Right hindlimb (tissue), 1 donor: ENCODE measurements at regions not wholly inside any gene's neighbourhood (a gene's known extent, or its start where the extent isn't known, plus 50 kb on each side); places are given as distances from the start of the nearest gene placed in this dataset.
A peak's percentile ranks its signal among the peaks of the same experiment; 100 is the strongest.

Source experiments
- DNase-seq: peaks from one replicate; pipeline ENCODE4 v3.0.0-alpha.2; 2018

DNA sequence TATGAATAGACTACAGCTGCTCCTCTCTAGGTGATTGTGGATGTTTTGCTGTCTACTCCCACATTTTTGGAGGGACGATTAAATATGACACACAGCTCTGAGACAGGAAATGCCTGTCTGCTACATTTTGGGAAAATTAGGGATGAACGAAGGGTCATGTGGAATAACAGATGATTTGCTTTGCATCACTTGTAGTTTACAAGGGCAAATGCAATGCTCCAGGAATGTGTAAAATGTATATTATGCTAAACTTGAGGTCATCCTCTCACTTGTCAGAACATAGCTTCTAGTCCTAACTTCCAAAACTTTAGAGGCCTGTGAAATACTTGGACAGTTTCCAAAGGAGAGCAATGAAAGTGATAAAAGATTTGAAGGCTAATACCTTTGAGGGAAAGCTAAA, 284.2 kb upstream of the DACH1 start:
- DNase-seq = no peak

GRCh38 chr13:72150502-72150901, 283.5 kb upstream of the DACH1 start:
- DNase-seq = no peak

DNA sequence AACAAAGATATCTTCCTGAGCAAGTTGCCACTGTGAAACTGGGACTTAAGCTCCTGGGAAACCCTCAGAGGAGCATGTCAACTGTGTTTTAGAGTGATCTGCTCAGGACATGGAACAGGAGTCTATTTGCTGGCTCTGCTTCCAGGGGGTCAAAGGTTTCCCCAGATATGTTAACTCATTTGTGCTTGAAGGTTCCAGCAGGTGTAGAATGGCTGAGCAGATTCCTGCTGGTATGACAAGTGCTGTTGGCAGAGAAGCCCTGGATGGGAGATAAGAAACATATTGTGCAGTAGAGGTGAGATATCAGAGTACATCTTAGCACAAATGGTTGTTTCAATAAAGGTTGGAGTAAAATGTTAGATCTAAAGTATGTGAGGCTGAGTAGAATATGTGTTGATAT, 282.7 kb upstream of the DACH1 start:
- no peak for DNase-seq

GRCh38 chr13:72146816-72147215, 279.8 kb upstream of the DACH1 start:
- no peak for DNase-seq

DNA sequence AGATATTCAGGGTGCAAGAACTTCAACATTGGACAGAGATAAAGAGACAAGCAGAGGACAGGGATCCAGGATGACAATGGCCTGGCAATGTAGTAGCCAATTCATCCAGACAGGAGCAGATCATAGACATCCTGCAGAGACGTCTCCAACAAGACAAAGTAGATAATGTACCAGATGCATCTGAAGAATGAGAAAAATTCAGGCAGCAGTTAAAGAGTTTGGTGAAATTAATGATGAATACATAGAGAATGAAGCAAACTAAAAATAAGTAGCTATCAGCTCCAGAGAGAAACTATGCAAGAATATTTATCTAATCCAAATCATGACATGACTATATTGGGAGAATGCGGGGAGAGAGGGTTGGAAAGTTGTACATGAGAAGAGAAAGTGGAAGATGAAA, 278.4 kb upstream of the DACH1 start:
- no peak for DNase-seq

GRCh38 chr13:72144636-72145035, 277.6 kb upstream of the DACH1 start:
- no peak for DNase-seq

GRCh38 chr13:72141855-72142519, 275.0 kb upstream of the DACH1 start:
- DNase-seq = peak; percentile 22

DNA sequence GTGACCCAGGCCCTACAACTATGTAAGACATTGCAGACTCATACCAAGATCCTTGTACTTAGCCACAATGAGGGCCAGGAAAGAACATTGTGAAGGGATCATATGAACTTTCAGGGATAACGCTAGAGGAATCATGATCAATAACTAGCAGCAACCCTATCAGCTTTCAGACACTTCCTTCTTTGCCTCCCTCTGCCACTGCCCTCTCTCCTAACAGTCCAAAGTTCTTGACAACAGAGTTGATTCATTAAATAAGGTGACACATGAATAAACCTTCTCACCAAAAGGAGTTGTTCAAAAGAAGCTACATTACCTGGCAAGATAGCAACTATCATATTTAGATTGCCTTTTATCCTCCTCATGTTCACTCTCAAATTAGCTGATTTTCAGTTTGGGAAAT, 272.2 kb upstream of the DACH1 start:
- DNase-seq = no peak

DNA sequence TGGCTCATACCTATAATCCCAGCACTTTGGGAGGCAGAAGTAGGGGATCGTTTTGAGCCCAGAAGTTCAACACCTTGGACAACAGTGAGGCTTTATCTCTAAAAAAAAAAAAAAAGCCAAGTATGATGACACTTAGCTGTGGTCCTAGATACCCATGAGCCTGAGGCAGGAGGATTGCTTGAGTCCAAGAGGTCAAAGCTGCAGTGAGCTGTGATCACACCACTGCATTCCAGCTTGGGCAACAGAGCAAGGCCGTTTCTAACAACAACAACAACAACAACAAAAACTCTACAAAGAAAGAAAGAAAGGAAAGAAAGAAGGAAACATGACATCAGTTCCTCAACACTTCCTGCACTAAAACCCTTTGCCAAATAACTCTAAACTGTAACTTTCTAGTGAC, 265.1 kb upstream of the DACH1 start:
- no peak for DNase-seq

DNA sequence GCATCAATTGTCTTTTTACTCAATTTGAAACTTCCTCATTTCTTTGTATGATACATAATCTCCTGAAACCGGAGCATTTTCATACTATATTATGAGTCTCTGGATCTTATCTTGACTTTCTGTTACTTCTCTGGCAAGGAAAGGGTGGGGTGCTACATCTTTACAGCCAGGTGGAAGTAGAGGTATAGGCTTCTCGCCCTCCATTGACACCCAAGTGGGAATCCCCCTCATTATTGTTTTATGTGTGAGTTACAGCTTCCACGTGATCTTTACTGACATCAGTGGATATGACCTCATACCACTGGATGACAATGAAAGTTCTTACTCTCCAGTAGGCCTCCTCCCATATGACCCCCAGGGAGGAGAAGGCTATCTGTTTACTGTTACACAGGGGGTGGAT, 262.1 kb upstream of the DACH1 start:
- DNase-seq = no peak

GRCh38 chr13:72127031-72127430, 260.0 kb upstream of the DACH1 start:
- no peak for DNase-seq

DNA sequence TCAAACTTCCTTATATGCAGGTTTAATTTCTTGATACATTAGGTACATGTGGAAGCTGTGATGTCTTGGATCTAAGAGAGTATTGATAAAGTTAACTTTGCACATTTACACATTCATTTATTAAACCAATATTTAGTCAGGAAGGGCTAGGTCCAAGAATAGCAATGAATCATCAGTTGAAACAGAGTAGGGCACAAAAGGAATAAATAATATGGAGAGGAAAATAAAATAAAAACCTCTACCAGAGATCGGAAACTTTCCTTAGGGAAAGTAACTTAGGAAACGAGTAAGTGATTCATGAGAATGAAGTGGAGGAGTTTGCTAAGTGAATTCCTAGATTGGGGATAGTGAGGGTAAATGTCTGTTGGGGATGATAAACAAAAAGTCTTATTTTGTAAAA, 259.4 kb upstream of the DACH1 start:
- no peak for DNase-seq

- DNase-seq = no peak
These were observed 258.6 kb upstream of the DACH1 start for GRCh38 chr13:72125561-72125960.

GRCh38 chr13:72122661-72123255, 255.8 kb upstream of the DACH1 start:
- DNase-seq = no peak

- DNase-seq = no peak
These were observed 254.5 kb upstream of the DACH1 start for GRCh38 chr13:72121466-72121865.

DNA sequence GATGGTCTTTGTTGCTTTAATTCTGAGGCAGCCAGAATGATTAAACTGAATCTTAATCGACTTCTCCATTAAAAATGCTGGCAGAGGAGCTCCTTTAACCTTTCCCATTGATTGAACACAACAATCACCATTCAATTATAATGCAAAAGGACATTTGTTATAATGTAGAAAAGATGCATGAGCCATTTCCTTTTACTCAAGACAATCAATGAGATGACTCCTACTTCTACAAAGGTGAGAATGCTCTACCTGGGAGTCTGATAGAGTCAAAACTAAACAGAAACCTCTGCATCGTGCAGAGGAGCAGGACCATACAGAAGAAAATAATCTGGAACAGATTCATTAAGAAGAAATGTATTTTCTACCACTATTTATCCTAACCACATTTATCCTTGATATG, 253.6 kb upstream of the DACH1 start:
- no peak for DNase-seq

DNA sequence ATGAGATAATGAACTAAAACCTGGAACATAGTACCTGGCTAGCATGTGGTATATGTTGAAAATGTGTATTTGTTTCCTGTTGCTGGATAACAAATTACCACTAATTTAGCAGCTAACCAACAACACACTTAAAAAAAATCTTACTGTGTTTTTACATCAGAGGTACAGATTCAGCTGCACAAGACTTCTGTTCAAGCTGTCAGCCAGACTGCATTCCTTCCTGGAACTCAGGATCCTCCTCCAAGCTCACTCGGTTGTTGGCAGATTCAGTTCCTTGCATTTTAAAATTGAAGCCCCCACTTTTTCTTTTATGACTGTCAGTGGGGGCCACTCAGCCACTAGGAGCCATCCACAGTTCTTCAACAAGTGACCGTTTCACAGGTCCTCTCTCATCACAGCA, 246.9 kb upstream of the DACH1 start:
- DNase-seq = no peak

GRCh38 chr13:72113076-72113475, 246.1 kb upstream of the DACH1 start:
- no peak for DNase-seq

- DNase-seq = no peak
These were observed 245.2 kb upstream of the DACH1 start for GRCh38 chr13:72112216-72112615.

- no peak for DNase-seq
These were observed 242.9 kb upstream of the DACH1 start for GRCh38 chr13:72109863-72110262.

GRCh38 chr13:72104656-72105180, 237.7 kb upstream of the DACH1 start:
- no peak for DNase-seq

DNA sequence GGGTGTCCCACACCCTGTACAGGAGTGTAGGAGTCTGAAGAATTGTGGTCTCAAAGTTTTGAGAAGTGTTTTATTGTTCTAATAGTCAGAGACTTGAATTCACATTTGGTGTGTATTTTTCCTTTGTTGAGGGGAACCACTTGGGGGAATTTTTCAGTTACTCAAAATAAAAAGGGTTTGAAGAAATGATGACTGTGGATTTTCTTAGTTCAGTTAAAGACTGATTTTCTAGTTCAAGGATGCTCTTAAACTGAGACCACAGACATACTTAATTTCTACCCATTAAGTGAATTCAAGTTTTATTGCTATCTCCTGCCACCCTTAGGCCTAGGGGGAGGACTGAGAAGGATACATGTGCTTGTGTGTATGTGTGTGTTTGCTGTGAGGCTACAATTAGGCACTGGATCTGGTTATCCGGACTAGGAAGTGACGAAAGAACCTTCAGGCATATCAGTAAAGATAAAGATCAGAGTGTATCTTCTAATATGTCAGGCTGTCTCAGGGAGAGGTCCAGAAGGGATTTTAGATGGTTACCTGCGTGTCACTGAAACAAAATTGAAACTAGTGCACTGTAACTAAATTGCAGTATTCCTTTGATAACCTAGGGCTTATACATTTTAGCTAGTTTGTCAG, 234.9 kb upstream of the DACH1 start:
- DNase-seq = no peak

DNA sequence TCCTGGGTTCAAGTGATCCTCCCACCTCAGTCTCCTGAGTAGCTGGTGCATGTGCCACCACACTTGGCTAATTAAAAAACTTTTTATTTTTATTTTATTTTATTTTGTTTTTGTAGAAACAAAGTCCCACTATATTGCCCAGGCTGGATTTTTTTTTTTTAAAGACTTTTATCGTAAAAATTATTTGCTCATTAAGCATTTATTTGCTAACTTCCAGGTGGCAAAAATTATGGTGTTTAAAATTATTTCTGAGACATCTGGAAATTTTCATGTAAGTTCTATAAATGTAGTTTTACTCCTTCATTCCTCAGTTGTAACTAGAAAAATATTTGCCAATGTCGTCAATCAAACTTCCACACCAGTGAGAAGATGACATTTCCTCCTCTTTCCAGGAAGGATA, 233.3 kb upstream of the DACH1 start:
- no peak for DNase-seq

DNA sequence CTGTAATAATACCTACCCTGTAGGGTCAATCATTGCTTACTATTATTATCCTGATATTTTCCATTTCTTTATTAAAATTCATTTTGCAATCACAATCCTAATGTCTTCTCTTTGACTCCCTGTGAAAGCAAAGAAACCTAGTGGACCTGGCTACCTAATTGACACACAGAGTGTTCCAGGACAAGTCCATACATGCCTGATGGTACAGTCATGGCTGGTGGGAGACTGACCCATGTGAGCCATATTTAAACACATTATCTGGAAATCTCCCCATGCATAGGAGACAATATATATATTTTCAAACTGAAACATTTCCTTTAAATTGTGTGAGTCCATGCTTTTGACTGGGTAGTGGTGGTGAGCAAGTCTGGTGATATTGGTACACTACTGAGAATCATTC, 230.6 kb upstream of the DACH1 start:
- no peak for DNase-seq

- no peak for DNase-seq
These were observed 226.3 kb upstream of the DACH1 start for GRCh38 chr13:72093262-72093661.
